GM06990 (cell line): ENCODE measurements at regions not wholly inside any gene's neighbourhood (a gene's known extent, or its start where the extent isn't known, plus 50 kb on each side); places are given as distances from the start of the nearest gene placed in this dataset.

ENCODE experiments used
- DNase-seq: peaks from one replicate; pipeline ENCODE4 v3.0.0-alpha.2; 2011; ENCODE audit not compliant: insufficient read length; ENCODE audit errors: extremely low read depth
- H3K27me3 ChIP-seq: replicated peaks from 2 replicates; pipeline ENCODE4 v1.6.0; 2011; ENCODE audit warnings: low read length; ENCODE audit not compliant: control insufficient read depth, insufficient read depth
- H3K36me3 ChIP-seq: 2 replicates; pipeline ENCODE4 v1.5.1; 2011; ENCODE audit warnings: low read length; ENCODE audit not compliant: control insufficient read depth, insufficient read depth
- H3K4me3 ChIP-seq: replicated peaks from 2 replicates; pipeline ENCODE4 v1.5.1; 2011; ENCODE audit warnings: low read depth, mild to moderate bottlenecking, control low read depth, low read length
- TF ChIP-seq, protein P1 (sequence below): IDR thresholded peaks from 2 replicates; pipeline ENCODE4 v1.5.1; 2011; ENCODE audit warnings: low read length, control low read depth, mild to moderate bottlenecking, inconsistent platforms; ENCODE audit not compliant: insufficient read depth, poor library complexity, severe bottlenecking

DNA sequence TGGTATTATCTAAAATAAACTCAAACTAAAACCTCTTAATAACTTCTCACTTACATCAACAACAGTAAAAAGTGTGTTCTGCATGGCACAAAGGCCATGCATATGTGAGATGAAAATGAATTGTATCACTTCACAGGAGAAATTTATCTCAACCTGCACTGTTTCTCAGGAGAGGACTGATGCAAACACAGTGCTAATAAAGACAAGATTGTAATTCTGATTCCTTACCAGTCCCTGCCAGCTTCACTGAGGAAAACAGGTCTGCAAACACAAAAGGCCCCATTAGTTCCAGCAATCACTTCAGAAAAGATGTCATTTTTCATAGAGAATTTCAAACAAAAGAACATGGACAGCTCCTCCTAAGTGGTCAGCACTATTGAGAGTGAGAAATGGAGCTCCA lies 117.3 kb upstream of the PDE4D start:
- no peaks in the 10 kb centered on the region for H3K27me3 ChIP-seq
- H3K4me3 ChIP-seq, result no peak overlapping the region
- no peaks in the 10 kb centered on the region for H3K36me3 ChIP-seq
- TF ChIP-seq, protein P1, sequence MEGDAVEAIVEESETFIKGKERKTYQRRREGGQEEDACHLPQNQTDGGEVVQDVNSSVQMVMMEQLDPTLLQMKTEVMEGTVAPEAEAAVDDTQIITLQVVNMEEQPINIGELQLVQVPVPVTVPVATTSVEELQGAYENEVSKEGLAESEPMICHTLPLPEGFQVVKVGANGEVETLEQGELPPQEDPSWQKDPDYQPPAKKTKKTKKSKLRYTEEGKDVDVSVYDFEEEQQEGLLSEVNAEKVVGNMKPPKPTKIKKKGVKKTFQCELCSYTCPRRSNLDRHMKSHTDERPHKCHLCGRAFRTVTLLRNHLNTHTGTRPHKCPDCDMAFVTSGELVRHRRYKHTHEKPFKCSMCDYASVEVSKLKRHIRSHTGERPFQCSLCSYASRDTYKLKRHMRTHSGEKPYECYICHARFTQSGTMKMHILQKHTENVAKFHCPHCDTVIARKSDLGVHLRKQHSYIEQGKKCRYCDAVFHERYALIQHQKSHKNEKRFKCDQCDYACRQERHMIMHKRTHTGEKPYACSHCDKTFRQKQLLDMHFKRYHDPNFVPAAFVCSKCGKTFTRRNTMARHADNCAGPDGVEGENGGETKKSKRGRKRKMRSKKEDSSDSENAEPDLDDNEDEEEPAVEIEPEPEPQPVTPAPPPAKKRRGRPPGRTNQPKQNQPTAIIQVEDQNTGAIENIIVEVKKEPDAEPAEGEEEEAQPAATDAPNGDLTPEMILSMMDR, result no peak
- DNase-seq, result no peak

DNA sequence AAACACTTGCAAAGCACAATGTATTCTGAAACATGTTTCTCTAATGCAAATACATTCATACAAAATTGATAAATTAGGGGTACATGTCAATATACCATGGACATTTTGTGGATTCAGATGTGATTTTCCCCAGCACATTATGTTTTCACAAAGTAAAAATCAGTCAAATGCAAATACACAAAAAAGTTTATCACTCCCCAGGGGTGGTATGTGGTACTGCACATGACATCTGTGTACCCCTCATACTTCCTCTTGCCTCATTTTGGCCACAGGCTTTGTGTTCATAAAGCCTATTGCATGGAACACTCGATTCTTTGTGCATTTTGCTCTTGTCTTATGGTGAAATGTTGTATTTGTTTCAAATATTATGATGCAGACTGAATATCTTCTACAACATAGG lies 116.8 kb upstream of the PDE4D start:
- Histone ChIP-seq H3K27me3 (no peaks in the 10 kb centered on the region), H3K36me3 (no peaks in the 10 kb centered on the region), H3K4me3 (no peak overlapping the region)
- TF ChIP-seq, protein P1, result peak; percentile 17
- no peak for DNase-seq

DNA sequence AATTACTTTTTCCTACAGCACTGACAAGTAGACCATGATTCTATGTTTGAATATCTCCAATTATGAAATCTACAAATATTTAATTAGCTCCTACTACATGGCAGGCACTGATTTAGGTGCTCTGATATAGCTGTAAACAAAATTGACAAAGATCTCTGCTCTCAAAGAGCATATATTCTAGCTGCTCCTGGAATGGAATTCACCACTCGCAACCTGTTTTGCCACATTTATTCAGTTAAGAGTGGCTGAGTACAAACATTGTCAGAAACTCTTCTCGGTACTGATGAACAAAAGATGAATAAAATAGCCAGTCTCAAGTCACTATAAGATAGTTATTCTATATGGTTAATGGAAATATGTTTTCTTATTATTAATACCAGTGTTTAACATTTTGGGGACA lies 114.2 kb upstream of the PDE4D start:
- no peak overlapping the region for H3K4me3 ChIP-seq
- no peaks in the 10 kb centered on the region for H3K27me3 ChIP-seq
- TF ChIP-seq, protein P1, result no peak
- no peak for DNase-seq
- no peaks in the 10 kb centered on the region for H3K36me3 ChIP-seq

DNA sequence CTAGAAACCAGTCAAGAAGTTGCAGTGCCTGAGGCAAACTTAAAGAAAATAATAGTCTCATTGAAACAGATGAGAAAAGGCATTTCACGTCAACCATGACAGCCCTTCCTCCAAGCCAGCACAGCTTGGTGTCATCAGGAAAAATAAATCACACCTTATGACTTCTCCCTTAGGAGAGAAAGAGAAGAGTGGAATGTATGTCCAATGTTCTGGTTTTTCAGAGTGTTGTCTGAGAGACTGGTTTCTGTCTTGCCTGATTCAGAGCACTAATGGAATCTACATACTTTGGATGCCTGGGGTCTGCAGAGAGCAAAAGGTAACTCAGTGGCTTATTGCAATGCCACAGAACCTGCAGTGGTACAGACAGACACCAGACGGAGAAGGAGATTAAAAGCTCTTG lies 105.5 kb upstream of the PDE4D start:
- H3K36me3 ChIP-seq, result no peaks in the 10 kb centered on the region
- DNase-seq, result no peak
- TF ChIP-seq, protein P1, result no peak
- no peaks in the 10 kb centered on the region for H3K27me3 ChIP-seq
- H3K4me3 ChIP-seq, result no peak overlapping the region

DNA sequence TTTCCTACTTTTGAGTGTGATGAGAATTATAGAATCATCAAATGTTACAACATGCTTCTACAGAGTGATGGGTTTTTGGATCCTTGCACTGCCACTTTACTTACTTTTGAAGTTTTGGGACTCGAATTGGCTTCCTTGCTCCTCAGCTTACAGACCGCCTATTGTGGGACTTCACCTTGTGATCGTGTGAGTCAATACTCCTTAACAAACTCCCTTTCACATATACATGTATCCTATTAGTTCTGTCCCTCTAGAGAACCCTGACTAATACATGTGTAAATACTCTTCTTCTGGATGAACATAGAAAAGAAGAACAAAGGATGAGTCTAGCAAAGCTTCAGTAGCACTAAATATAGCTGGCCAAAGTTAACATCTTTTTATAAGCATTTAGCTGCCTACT lies 98.7 kb upstream of the PDE4D start:
- TF ChIP-seq, protein P1, result no peak
- H3K36me3 ChIP-seq, result no peaks in the 10 kb centered on the region
- no peak overlapping the region for H3K4me3 ChIP-seq
- DNase-seq, result no peak
- H3K27me3 ChIP-seq, result no peaks in the 10 kb centered on the region

DNA sequence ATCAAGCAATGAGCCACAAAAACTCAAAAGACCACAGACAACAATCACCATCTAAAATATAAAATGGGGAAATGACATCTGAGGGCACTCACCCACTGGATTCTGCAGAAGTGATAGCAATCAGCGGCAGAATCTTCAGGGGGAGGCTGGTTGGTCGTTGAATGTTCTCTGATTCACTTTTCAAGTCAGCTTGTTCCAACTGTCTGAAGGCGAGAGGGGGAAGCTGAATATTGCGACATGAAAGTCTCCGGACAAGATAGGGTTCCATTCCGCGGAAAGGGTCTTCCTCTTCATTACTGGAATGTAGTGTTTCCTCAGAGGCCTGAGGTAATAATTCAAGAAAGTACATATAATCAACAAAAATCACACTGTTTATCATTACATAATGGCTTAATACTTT lies 94.9 kb upstream of the PDE4D start:
- Histone ChIP-seq H3K4me3 (no peak overlapping the region), H3K36me3 (no peaks in the 10 kb centered on the region), H3K27me3 (no peaks in the 10 kb centered on the region)
- DNase-seq, result no peak
- TF ChIP-seq, protein P1, result no peak
